Activated CD4-positive, alpha-beta T cell treated with anti-CD3 and anti-CD28 coated beads for 36 hours (primary cell): ENCODE measurements at regions not wholly inside any gene's neighbourhood (a gene's known extent, or its start where the extent isn't known, plus 50 kb on each side); places are given as distances from the start of the nearest gene placed in this dataset.
"Not testable (repeated sequence)": the region's sequence is repeated elsewhere in the genome, so short reads cannot be mapped to it uniquely, and the experiment has no call there.

Source experiments
- ATAC-seq: fragments of 200-7000 bp; cut with Tn5 transposase; one replicate; pipeline ENCODE4 v1.10.0; 2021; ENCODE audit warnings: mild to moderate bottlenecking, moderate library complexity
- CTCF ChIA-PET: fragments of 350-600 bp; sonication (Branson Sonifier 250); formaldehyde crosslinking; loops from one replicate; lab custom pipeline; 2021; ENCODE audit warnings: antibody characterized with exemption; lab: Charles Lee
- POLR2A ChIA-PET: fragments of 350-600 bp; sonication (Branson Sonifier 250); formaldehyde crosslinking; loops from one replicate; lab custom pipeline; 2021; ENCODE audit warnings: antibody characterized with exemption, inconsistent platforms; lab: Charles Lee
- DNase-seq: peaks from one replicate; pipeline ENCODE4 v3.0.0-alpha.2; 2020
- H3K27ac Mint-ChIP-seq: one replicate; pipeline ENCODE4 v1.8.0; 2021; ENCODE audit warnings: mixed read lengths
- H3K27me3 Mint-ChIP-seq: one replicate; pipeline ENCODE4 v1.8.0; 2021; ENCODE audit warnings: mixed read lengths
- H3K36me3 Mint-ChIP-seq: one replicate; pipeline ENCODE4 v1.8.0; 2021; ENCODE audit warnings: low read depth, mixed read lengths
- H3K4me1 Mint-ChIP-seq: one replicate; pipeline ENCODE4 v1.8.0; 2021; ENCODE audit warnings: mixed read lengths
- H3K4me3 Mint-ChIP-seq: one replicate; pipeline ENCODE4 v1.8.0; 2021; ENCODE audit warnings: mild to moderate bottlenecking, moderate library complexity, mixed read lengths
- H3K9me3 Mint-ChIP-seq: one replicate; pipeline ENCODE4 v1.8.0; 2021; ENCODE audit warnings: low read depth, mixed read lengths
- intact Hi-C, 2 experiments: fragments of 100-400 bp; cut with DNase I in 1 of 2; cut with micrococcal nuclease in 1 of 2; formaldehyde crosslinking; loops; one replicate each; pipeline versions ENCODE4 v1.14.2 to v1.15.1; 2022 to 2024; cut with DNase I, micrococcal nuclease

- Mint-ChIP-seq H3K9me3 (peaks cover 2% of the 10 kb centered on the region), H3K4me1 (no peaks in the 10 kb centered on the region), H3K27me3 (peaks cover 3% of the 10 kb centered on the region), H3K4me3 (no peak overlapping the region), H3K36me3 (no peaks in the 10 kb centered on the region), H3K27ac (no peak overlapping the region)
- intact Hi-C loops: no loop called here
- POLR2A ChIA-PET: no interaction called here
- CTCF ChIA-PET: no interaction called here
- DNase-seq: no peak
- ATAC-seq: no peak
These were observed 290.2 kb upstream of the NCAM1 start for GRCh38 chr11:112670806-112671570.

GRCh38 chr11:112673401-112673800 is 287.8 kb upstream of the NCAM1 start:
- H3K27me3 Mint-ChIP-seq, POLR2A ChIA-PET, ATAC-seq: not testable (repeated sequence)

DNA sequence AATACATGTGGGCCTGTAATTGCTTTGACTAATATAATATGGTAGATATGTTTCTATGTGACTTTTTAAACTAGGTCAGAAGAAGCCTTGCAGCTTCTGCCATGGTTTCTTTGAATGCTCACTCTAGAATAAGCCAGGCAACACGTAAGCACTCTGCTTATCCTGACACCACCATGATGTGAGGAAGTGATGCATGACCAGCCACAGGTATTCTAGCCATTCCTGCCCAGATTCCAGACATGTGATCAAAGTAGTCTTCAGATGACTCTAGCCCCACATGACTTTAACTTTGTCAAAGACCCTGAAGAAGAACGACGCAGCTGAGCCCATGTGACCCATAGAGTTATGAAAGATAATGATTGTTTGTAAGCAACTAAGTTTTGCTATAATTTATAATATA is 276.1 kb upstream of the NCAM1 start:
- Mint-ChIP-seq H3K4me3 (no peak overlapping the region), H3K27ac (no peak overlapping the region), H3K4me1 (no peaks in the 10 kb centered on the region), H3K27me3 (peaks cover 20% of the 10 kb centered on the region), H3K36me3 (no peaks in the 10 kb centered on the region), H3K9me3 (no peaks in the 10 kb centered on the region)
- intact Hi-C loops: no loop called here
- no peak for DNase-seq
- CTCF ChIA-PET: no interaction called here
- ATAC-seq: no peak
- POLR2A ChIA-PET: no interaction called here

More at GRCh38 chr11:112673401-112673800, 287.8 kb upstream of the NCAM1 start:
- H3K4me1 Mint-ChIP-seq, H3K4me3 Mint-ChIP-seq, DNase-seq, H3K36me3 Mint-ChIP-seq, CTCF ChIA-PET, H3K27ac Mint-ChIP-seq, intact Hi-C loops, H3K9me3 Mint-ChIP-seq: not testable (repeated sequence)

DNA sequence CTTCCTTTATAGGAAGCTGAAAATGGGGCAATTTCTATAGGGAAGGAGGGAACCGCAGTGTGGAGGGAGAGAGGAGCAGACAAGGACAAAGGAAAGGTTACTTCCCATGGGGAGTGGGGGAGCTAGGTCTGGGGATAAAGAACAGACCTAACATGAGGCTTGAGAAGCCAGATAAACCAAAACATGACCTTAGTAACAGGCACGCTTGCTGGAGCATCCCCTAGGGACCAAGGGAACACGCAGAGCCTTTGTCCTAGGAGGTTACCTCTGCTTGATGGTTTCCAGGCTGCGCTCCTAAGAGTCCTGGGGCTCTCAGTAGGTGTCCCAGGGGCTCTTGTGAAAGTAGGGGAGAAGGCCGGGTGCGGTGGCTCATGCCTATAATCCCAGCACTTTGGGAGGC is 271.4 kb upstream of the NCAM1 start:
- Mint-ChIP-seq H3K4me1 (no peaks in the 10 kb centered on the region), H3K27me3 (peaks cover 17% of the 10 kb centered on the region), H3K9me3 (no peaks in the 10 kb centered on the region), H3K4me3 (no peak overlapping the region), H3K27ac (no peak overlapping the region), H3K36me3 (no peaks in the 10 kb centered on the region)
- CTCF ChIA-PET: interaction anchor here (0.9 to 1.1 kb wide), 2 partner anchors 37 to 237 kb away, joined by 3 to 4 read pairs; no protein-coding TSS in a partner anchor
- intact Hi-C loops: no loop called here
- DNase-seq (no peak), ATAC-seq (no peak)
- POLR2A ChIA-PET: no interaction called here

DNA sequence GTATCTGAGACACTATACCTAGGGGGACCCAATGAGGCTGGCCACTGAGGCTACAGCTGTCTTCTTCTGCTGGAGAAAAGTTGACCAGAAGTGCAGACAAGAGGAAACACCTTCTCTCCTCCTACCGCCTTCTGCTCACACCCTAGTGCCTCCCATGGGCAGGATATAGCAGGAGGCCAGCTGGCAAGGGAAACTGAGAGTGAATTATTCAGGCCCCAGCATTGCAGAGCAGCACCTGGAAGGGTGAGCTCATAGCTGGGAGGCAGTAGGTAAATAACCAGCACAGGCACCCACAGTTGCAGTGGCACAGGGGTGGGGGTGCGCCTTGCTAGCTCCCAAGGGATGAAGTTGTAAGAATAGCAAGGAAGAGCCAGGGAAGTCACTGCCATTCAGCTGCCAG is 267.4 kb upstream of the NCAM1 start:
- POLR2A ChIA-PET: no interaction called here
- intact Hi-C loops: no loop called here
- peaks cover 4% of the 10 kb centered on the region for H3K27me3 Mint-ChIP-seq
- CTCF ChIA-PET: no interaction called here
- H3K4me1 Mint-ChIP-seq: no peaks in the 10 kb centered on the region
- H3K4me3 Mint-ChIP-seq: no peak overlapping the region
- DNase-seq: no peak
- no peaks in the 10 kb centered on the region for H3K36me3 Mint-ChIP-seq
- H3K9me3 Mint-ChIP-seq: no peaks in the 10 kb centered on the region
- H3K27ac Mint-ChIP-seq: no peak overlapping the region
- no peak for ATAC-seq

DNA sequence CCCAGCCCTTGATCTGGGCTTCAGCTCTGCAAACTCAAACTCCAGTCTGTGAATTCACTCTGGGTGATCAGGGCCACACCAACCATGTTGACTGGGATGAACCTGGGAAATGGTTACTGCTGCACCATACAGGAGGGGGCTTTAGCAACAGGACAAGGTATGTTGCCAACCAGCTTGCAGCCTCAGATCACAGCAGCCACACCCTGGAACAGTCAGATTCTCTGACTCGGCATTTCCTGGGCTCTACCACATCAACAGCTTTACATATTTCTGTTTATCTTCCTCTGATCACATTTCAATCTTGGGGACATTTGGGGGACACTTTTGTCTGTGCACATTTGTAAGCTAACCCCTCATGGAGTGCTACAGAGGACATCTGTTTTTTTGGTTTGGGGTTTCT is 267.0 kb upstream of the NCAM1 start:
- ATAC-seq (no peak), DNase-seq (no peak)
- H3K4me3 Mint-ChIP-seq: no peak overlapping the region
- no peaks in the 10 kb centered on the region for H3K9me3 Mint-ChIP-seq
- no peak overlapping the region for H3K27ac Mint-ChIP-seq
- peaks cover 5% of the 10 kb centered on the region for H3K27me3 Mint-ChIP-seq
- ChIA-PET CTCF (no interaction called here), POLR2A (no interaction called here)
- intact Hi-C loops: no loop called here
- H3K4me1 Mint-ChIP-seq: no peaks in the 10 kb centered on the region
- no peaks in the 10 kb centered on the region for H3K36me3 Mint-ChIP-seq

- no peaks in the 10 kb centered on the region for H3K4me1 Mint-ChIP-seq
- H3K4me3 Mint-ChIP-seq: no peak overlapping the region
- no peak overlapping the region for H3K27ac Mint-ChIP-seq
- CTCF ChIA-PET: no interaction called here
- intact Hi-C loops: no loop called here
- H3K36me3 Mint-ChIP-seq: no peaks in the 10 kb centered on the region
- no peaks in the 10 kb centered on the region for H3K9me3 Mint-ChIP-seq
- POLR2A ChIA-PET: no interaction called here
- peaks cover 6% of the 10 kb centered on the region for H3K27me3 Mint-ChIP-seq
- ATAC-seq (no peak), DNase-seq (no peak)
These were observed 266.4 kb upstream of the NCAM1 start for GRCh38 chr11:112694813-112695212.

- Mint-ChIP-seq H3K4me3 (no peak overlapping the region), H3K27me3 (peaks cover 12% of the 10 kb centered on the region), H3K4me1 (no peaks in the 10 kb centered on the region), H3K9me3 (peaks cover under 1% of the 10 kb centered on the region), H3K36me3 (no peaks in the 10 kb centered on the region), H3K27ac (no peak overlapping the region)
- no peak for DNase-seq
- intact Hi-C loops: no loop called here
- CTCF ChIA-PET: interaction anchor here (0.6 kb wide), 1 partner anchor 171 kb away, joined by 3 read pairs; no protein-coding TSS in a partner anchor
- POLR2A ChIA-PET: no interaction called here
- no peak for ATAC-seq
These were observed 263.6 kb upstream of the NCAM1 start for GRCh38 chr11:112697391-112698178.

DNA sequence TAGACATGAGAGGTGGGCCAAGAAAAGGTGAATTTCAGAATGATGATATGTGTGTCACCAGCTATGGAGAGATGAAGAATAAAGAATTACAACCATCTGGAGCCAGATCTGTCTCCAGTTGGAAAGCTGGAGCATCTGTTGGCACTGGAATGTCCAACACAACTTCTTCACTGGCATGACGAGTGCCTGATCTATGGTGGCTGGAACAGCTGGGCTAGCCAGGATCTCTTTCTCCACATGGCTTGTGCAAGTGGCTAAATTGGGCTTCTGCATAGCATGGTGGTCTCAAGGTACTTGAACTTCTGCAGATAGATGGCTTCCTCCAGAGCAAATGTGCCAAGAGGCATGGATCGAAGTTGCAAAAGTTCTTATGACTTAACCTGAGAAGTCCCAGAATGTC is 256.1 kb upstream of the NCAM1 start:
- POLR2A ChIA-PET: no interaction called here

DNA sequence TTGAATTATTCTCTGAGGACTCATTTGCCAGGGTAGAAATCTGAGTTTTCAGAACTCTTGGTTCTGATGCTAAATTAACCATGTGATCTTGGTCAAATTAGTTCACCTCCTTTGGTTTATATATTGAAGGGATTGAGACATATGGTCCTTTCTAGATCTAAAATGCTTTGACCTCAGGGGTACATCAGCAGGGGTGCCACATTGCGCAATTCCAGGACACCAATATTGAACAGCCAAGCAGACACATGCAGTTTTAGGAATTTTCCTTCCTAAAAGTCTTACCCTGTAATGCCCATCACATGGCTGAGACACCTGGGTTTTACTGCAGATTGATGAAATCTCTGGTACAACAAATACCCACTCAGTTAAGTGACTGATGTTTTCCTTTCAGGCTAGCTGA is 254.4 kb upstream of the NCAM1 start:
- Mint-ChIP-seq H3K9me3 (peaks cover 7% of the 10 kb centered on the region), H3K4me1 (no peaks in the 10 kb centered on the region), H3K36me3 (no peaks in the 10 kb centered on the region), H3K27ac (no peak overlapping the region), H3K27me3 (peaks cover 11% of the 10 kb centered on the region), H3K4me3 (no peak overlapping the region)
- DNase-seq (no peak), ATAC-seq (no peak)
- CTCF ChIA-PET: no interaction called here
- POLR2A ChIA-PET: no interaction called here
- intact Hi-C loops: no loop called here

More for the DNA sequence above, 256.1 kb upstream of the NCAM1 start:
- no peak for DNase-seq
- Mint-ChIP-seq H3K4me3 (no peak overlapping the region), H3K9me3 (peaks cover 7% of the 10 kb centered on the region), H3K27ac (no peak overlapping the region), H3K4me1 (no peaks in the 10 kb centered on the region), H3K36me3 (no peaks in the 10 kb centered on the region), H3K27me3 (peaks cover 13% of the 10 kb centered on the region)
- no peak for ATAC-seq
- intact Hi-C loops: no loop called here
- CTCF ChIA-PET: no interaction called here

DNA sequence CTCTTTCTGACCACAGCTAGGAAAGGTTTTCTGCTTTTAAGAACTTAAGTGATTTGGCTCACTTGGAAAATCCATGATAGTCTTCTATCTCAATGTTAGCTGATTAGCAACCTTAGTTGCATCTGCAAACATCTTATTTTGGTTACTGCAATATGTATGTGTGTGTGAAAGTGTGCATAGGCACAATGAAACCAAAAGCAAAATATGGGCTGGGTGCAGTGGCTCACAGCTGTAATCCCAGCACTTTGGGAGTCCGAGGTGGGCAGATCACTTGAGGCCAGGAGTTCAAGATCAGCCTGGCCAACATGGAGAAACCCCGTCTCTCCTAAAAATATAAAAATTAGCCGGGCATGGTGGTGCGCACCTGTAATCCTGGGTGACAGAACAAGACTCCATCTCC is 246.9 kb upstream of the NCAM1 start:
- H3K4me1 Mint-ChIP-seq, CTCF ChIA-PET, DNase-seq, POLR2A ChIA-PET, H3K4me3 Mint-ChIP-seq, ATAC-seq, H3K36me3 Mint-ChIP-seq, H3K9me3 Mint-ChIP-seq, H3K27ac Mint-ChIP-seq: not testable (repeated sequence)
- H3K27me3 Mint-ChIP-seq: peaks cover 17% of the 10 kb centered on the region
- intact Hi-C loops: loop anchor here in 1 of 2 experiments (10.0 kb wide), 1 partner anchor 60 kb away; no protein-coding TSS in a partner anchor

- no peaks in the 10 kb centered on the region for H3K9me3 Mint-ChIP-seq
- H3K27me3 Mint-ChIP-seq: peaks cover 16% of the 10 kb centered on the region
- ATAC-seq (no peak), DNase-seq (no peak)
- H3K4me1 Mint-ChIP-seq: no peaks in the 10 kb centered on the region
- POLR2A ChIA-PET: no interaction called here
- H3K4me3 Mint-ChIP-seq: no peak overlapping the region
- intact Hi-C loops: loop anchor here in 1 of 2 experiments (10.0 kb wide), 1 partner anchor 60 kb away; no protein-coding TSS in a partner anchor
- CTCF ChIA-PET: no interaction called here
- H3K36me3 Mint-ChIP-seq: no peaks in the 10 kb centered on the region
- H3K27ac Mint-ChIP-seq: no peak overlapping the region
These were observed 246.2 kb upstream of the NCAM1 start for GRCh38 chr11:112715056-112715455.
